ENCODE measurements at regions not wholly inside any gene's neighbourhood (a gene's known extent, or its start where the extent isn't known, plus 50 kb on each side); places are given as distances from the start of the nearest gene placed in this dataset.

- no peak overlapping the region for H3K27ac ChIP-seq (ENCODE audit: low read depth in 1 of 2, low read length in 2 of 2)
- no peaks in the 10 kb centered on the region for H3K9me3 ChIP-seq (ENCODE audit: control insufficient read depth in 1 of 2, insufficient read depth in 1 of 2, low read length in 2 of 2)
- no peak overlapping the region for H3K4me3 Mint-ChIP-seq
- H3K4me1 ChIP-seq (ENCODE audit: insufficient read depth, low read length): no peaks in the 10 kb centered on the region
- TF ChIP-seq CTCF (IDR thresholded peaks at IDR 0.05): no peak
- no peak for DNase-seq
- H3K9me3 Mint-ChIP-seq: no peaks in the 10 kb centered on the region
- no peak overlapping the region for H3K4me3 ChIP-seq (ENCODE audit: low read length)
- no peak overlapping the region for H3K27ac Mint-ChIP-seq
- ChIA-PET POLR2A (no interaction called here), CTCF (interaction anchor here (1.0 kb wide), 1 partner anchor 9 kb away, joined by 4 read pairs; no protein-coding TSS in a partner anchor)
- no peaks in the 10 kb centered on the region for H3K4me1 Mint-ChIP-seq (ENCODE audit: low read depth)
- H3K27me3 Mint-ChIP-seq: peaks cover 25% of the 10 kb centered on the region
- H3K27me3 ChIP-seq (ENCODE audit: control insufficient read depth in 1 of 2, insufficient read depth in 2 of 2, low read length in 2 of 2): no peaks in the 10 kb centered on the region
- intact Hi-C loops (cut with DNase I, micrococcal nuclease): no loop called here
- no peaks in the 10 kb centered on the region for H3K36me3 ChIP-seq (ENCODE audit: insufficient read depth, low read length)
- no peaks in the 10 kb centered on the region for H3K36me3 Mint-ChIP-seq (ENCODE audit: low read depth)
- no peak for ATAC-seq (ENCODE audit: poor library complexity)
These were observed 115.1 kb downstream of the FEM1C start for GRCh38 chr5:115429345-115429940.

GRCh38 chr5:115428676-115429075 is 115.9 kb downstream of the FEM1C start:
- Mint-ChIP-seq H3K9me3 (no peaks in the 10 kb centered on the region), H3K4me3 (no peak overlapping the region), H3K4me1 (ENCODE audit: low read depth) (no peaks in the 10 kb centered on the region), H3K27me3 (peaks cover 17% of the 10 kb centered on the region), H3K36me3 (ENCODE audit: low read depth) (no peaks in the 10 kb centered on the region), H3K27ac (no peak overlapping the region)
- ChIA-PET POLR2A (no interaction called here), CTCF (interaction anchor here (1.0 kb wide), 1 partner anchor 8 kb away, joined by 4 read pairs; no protein-coding TSS in a partner anchor)
- no peaks in the 10 kb centered on the region for H3K9me3 ChIP-seq (ENCODE audit: control insufficient read depth in 1 of 2, insufficient read depth in 1 of 2, low read length in 2 of 2)
- H3K27me3 ChIP-seq (ENCODE audit: control insufficient read depth in 1 of 2, insufficient read depth in 2 of 2, low read length in 2 of 2): peaks cover 0 to under 1% of the 10 kb centered on the region in 2 experiments
- H3K4me3 ChIP-seq (ENCODE audit: low read length): no peak overlapping the region
- no peaks in the 10 kb centered on the region for H3K4me1 ChIP-seq (ENCODE audit: insufficient read depth, low read length)
- intact Hi-C loops (cut with DNase I, micrococcal nuclease): no loop called here
- no peak for TF ChIP-seq CTCF (IDR thresholded peaks at IDR 0.05)
- no peaks in the 10 kb centered on the region for H3K36me3 ChIP-seq (ENCODE audit: insufficient read depth, low read length)
- DNase-seq: no peak
- ATAC-seq (ENCODE audit: poor library complexity): no peak
- no peak overlapping the region for H3K27ac ChIP-seq (ENCODE audit: low read depth in 1 of 2, low read length in 2 of 2)

- Histone ChIP-seq H3K36me3 (ENCODE audit: insufficient read depth, low read length) (no peaks in the 10 kb centered on the region), H3K4me1 (ENCODE audit: insufficient read depth, low read length) (no peaks in the 10 kb centered on the region), H3K9me3 (ENCODE audit: control insufficient read depth in 1 of 2, insufficient read depth in 1 of 2, low read length in 2 of 2) (no peaks in the 10 kb centered on the region), H3K27me3 (ENCODE audit: control insufficient read depth in 1 of 2, insufficient read depth in 2 of 2, low read length in 2 of 2) (peaks cover 0 to 4% of the 10 kb centered on the region in 2 experiments), H3K27ac (ENCODE audit: low read depth in 1 of 2, low read length in 2 of 2) (no peak overlapping the region), H3K4me3 (ENCODE audit: low read length) (no peak overlapping the region)
- H3K4me3 Mint-ChIP-seq: no peak overlapping the region
- peaks cover 13% of the 10 kb centered on the region for H3K27me3 Mint-ChIP-seq
- DNase-seq (no peak), ATAC-seq (ENCODE audit: poor library complexity) (no peak)
- no peaks in the 10 kb centered on the region for H3K9me3 Mint-ChIP-seq
- no peak for TF ChIP-seq CTCF (IDR thresholded peaks at IDR 0.05)
- ChIA-PET CTCF (no interaction called here), POLR2A (no interaction called here)
- no peaks in the 10 kb centered on the region for H3K36me3 Mint-ChIP-seq (ENCODE audit: low read depth)
- intact Hi-C loops (cut with DNase I, micrococcal nuclease): no loop called here
- no peaks in the 10 kb centered on the region for H3K4me1 Mint-ChIP-seq (ENCODE audit: low read depth)
- no peak overlapping the region for H3K27ac Mint-ChIP-seq
These were observed 116.3 kb downstream of the FEM1C start for GRCh38 chr5:115428248-115428647.
